Embryonic facial prominence (tissue), 1 donor: ENCODE measurements at regions not wholly inside any gene's neighbourhood (a gene's known extent, or its start where the extent isn't known, plus 50 kb on each side); places are given as distances from the start of the nearest gene placed in this dataset.

Experiments
- DNase-seq: peaks from one replicate; pipeline ENCODE4 v3.0.0-alpha.2; 2016; ENCODE audit errors: extremely low spot score

GRCh38 chr2:120548627-120549608 is 186.8 kb upstream of the GLI2 start:
- DNase-seq, result no peak

- DNase-seq, result no peak
Measured at GRCh38 chr2:120549841-120550240, 185.8 kb upstream of the GLI2 start.

GRCh38 chr2:120550282-120550681 is 185.4 kb upstream of the GLI2 start:
- DNase-seq, result no peak

- DNase-seq, result no peak
Measured at GRCh38 chr2:120550893-120551446, 184.7 kb upstream of the GLI2 start.

- DNase-seq, result no peak
Measured at GRCh38 chr2:120551522-120551921, 184.1 kb upstream of the GLI2 start.

GRCh38 chr2:120552079-120552478 is 183.6 kb upstream of the GLI2 start:
- DNase-seq, result no peak

- DNase-seq, result no peak
Measured at GRCh38 chr2:120552800-120553481, 182.7 kb upstream of the GLI2 start.

GRCh38 chr2:120554625-120555032 is 181.0 kb upstream of the GLI2 start:
- no peak for DNase-seq

- DNase-seq, result no peak
Measured at GRCh38 chr2:120555092-120555491, 180.6 kb upstream of the GLI2 start.

- no peak for DNase-seq
Measured at GRCh38 chr2:120556911-120557310, 178.8 kb upstream of the GLI2 start.

- DNase-seq, result no peak
Measured at GRCh38 chr2:120558847-120559246, 176.8 kb upstream of the GLI2 start.

- no peak for DNase-seq
Measured at GRCh38 chr2:120559401-120559800, 176.3 kb upstream of the GLI2 start.

GRCh38 chr2:120560330-120560729 is 175.3 kb upstream of the GLI2 start:
- no peak for DNase-seq

GRCh38 chr2:120561379-120562035 is 174.2 kb upstream of the GLI2 start:
- no peak for DNase-seq

- no peak for DNase-seq
Measured at GRCh38 chr2:120562218-120563005, 173.3 kb upstream of the GLI2 start.

- no peak for DNase-seq
Measured at GRCh38 chr2:120563616-120564015, 172.1 kb upstream of the GLI2 start.

- no peak for DNase-seq
Measured at GRCh38 chr2:120564213-120565094, 171.2 kb upstream of the GLI2 start.

GRCh38 chr2:120565095-120565460 is 170.6 kb upstream of the GLI2 start:
- DNase-seq, result no peak

- DNase-seq, result no peak
Measured at GRCh38 chr2:120565929-120566328, 169.7 kb upstream of the GLI2 start.

- DNase-seq, result no peak
Measured at GRCh38 chr2:120566331-120567035, 169.2 kb upstream of the GLI2 start.
